Uterus (tissue), 3 donors: ENCODE measurements at regions not wholly inside any gene's neighbourhood (a gene's known extent, or its start where the extent isn't known, plus 50 kb on each side); places are given as distances from the start of the nearest gene placed in this dataset.
"Not testable (repeated sequence)": the region's sequence is repeated elsewhere in the genome, so short reads cannot be mapped to it uniquely, and the experiment has no call there.

Experiments
- DNase-seq, 2 donors: peaks; one replicate each; pipeline ENCODE4 v3.0.0-alpha.2; 2019 to 2020
- H3K27ac ChIP-seq, 2 donors: fragments of 200-600 bp; sonication (generic); 1 replicate in 1 of 2; 2 replicates in 1 of 2; pipeline ENCODE4 v1.5.1; 2016 to 2018
- H3K27me3 ChIP-seq, 2 donors: fragments of 200-600 bp; sonication (generic); one replicate each; pipeline ENCODE4 v1.5.1; 2018 to 2019; ENCODE audit warnings: control low read depth in 1 of 2
- H3K36me3 ChIP-seq, 2 donors: fragments of 200-600 bp; sonication (generic); one replicate each; pipeline ENCODE4 v1.5.1; 2019; ENCODE audit warnings: control low read depth in 1 of 2
- H3K4me1 ChIP-seq, 2 donors: fragments of 200-600 bp; sonication (generic); one replicate each; pipeline ENCODE4 v1.5.1; 2018 to 2019; ENCODE audit warnings: control low read depth in 1 of 2
- H3K4me3 ChIP-seq, 2 donors: fragments of 200-600 bp; sonication (generic); 1 replicate in 1 of 2; 2 replicates in 1 of 2; pipeline ENCODE4 v1.5.1; 2018 to 2019; ENCODE audit warnings: mild to moderate bottlenecking in 1 of 2
- H3K9me3 ChIP-seq, 2 donors: fragments of 200-600 bp; sonication (generic); one replicate each; pipeline ENCODE4 v1.5.1; 2019; ENCODE audit warnings: control low read depth in 1 of 2
- CTCF ChIP-seq, 4 experiments: fragments of 200-600 bp in 2 of 4; fragments of 450-650 bp in 2 of 4; sonication (generic) in 2 of 4; IDR thresholded peaks; one replicate each; pipeline ENCODE4 v1.5.1; 2016 to 2019; ENCODE audit warnings: antibody characterized with exemption in 4 of 4, mild to moderate bottlenecking in 2 of 4, moderate library complexity in 1 of 4
- POLR2A ChIP-seq, 2 donors: fragments of 450-650 bp; IDR thresholded peaks; one replicate each; pipeline ENCODE4 v1.6.1; 2016; ENCODE audit warnings: antibody characterized with exemption in 2 of 2, mild to moderate bottlenecking in 1 of 2, moderate library complexity in 1 of 2
- intact Hi-C: fragments of 100-400 bp; cut with DNase I; formaldehyde crosslinking; loops from one replicate; pipeline ENCODE4 v1.15.1; 2023; ENCODE audit warnings: low total_unique reads
- donor health status: DM: yes; HTN: yes; CAD: no.

- Histone ChIP-seq H3K36me3 (no peaks in the 10 kb centered on the region), H3K27me3 (no peaks in the 10 kb centered on the region), H3K4me1 (peaks cover 0 to 4% of the 10 kb centered on the region in 2 donors), H3K9me3 (no peaks in the 10 kb centered on the region), H3K4me3 (no peak overlapping the region), H3K27ac (no peak overlapping the region)
- TF ChIP-seq POLR2A (IDR thresholded peaks at IDR 0.05) (no peak), CTCF (IDR thresholded peaks at IDR 0.05) (no peak)
- DNase-seq, result no peak
- intact Hi-C loops, result no loop called here
Measured at GRCh38 chr6:21870076-21870730, 276.7 kb downstream of the SOX4 start.

DNA sequence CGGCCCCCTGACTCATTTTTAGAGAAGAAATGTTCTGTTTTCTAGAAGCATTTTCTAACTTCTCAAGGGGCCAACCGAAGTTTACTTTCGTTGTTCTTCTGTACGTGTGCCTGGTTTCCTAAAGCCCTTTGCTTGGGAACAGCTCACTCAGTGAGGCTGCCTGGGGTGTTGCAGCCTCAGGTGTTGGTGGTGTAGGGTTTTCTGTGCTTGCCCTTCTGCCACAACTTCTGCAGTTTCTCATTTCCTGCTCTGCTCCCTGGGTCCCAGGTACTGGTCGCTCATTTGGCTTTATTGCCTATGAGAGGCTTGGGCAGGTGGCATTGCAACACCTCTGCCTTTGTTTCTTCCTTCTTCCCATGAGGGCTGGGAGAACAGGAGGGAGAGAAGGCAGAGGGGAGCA is 278.3 kb downstream of the SOX4 start:
- Histone ChIP-seq H3K36me3 (no peaks in the 10 kb centered on the region), H3K4me3 (no peak overlapping the region), H3K9me3 (no peaks in the 10 kb centered on the region), H3K4me1 (peaks cover 0 to 9% of the 10 kb centered on the region in 2 donors), H3K27ac (no peak overlapping the region), H3K27me3 (no peaks in the 10 kb centered on the region)
- TF ChIP-seq CTCF (IDR thresholded peaks at IDR 0.05), result no peak
- no peak for DNase-seq
- intact Hi-C loops, result no loop called here

GRCh38 chr6:21872749-21873148 is 279.2 kb downstream of the SOX4 start:
- TF ChIP-seq POLR2A (IDR thresholded peaks at IDR 0.05), result no peak
- TF ChIP-seq CTCF (IDR thresholded peaks at IDR 0.05), result no peak
- Histone ChIP-seq H3K27me3 (no peaks in the 10 kb centered on the region), H3K4me3 (no peak overlapping the region), H3K36me3 (no peaks in the 10 kb centered on the region), H3K9me3 (no peaks in the 10 kb centered on the region), H3K27ac (no peak overlapping the region), H3K4me1 (peaks cover 0 to 9% of the 10 kb centered on the region in 2 donors)
- intact Hi-C loops, result no loop called here
- DNase-seq, result no peak

DNA sequence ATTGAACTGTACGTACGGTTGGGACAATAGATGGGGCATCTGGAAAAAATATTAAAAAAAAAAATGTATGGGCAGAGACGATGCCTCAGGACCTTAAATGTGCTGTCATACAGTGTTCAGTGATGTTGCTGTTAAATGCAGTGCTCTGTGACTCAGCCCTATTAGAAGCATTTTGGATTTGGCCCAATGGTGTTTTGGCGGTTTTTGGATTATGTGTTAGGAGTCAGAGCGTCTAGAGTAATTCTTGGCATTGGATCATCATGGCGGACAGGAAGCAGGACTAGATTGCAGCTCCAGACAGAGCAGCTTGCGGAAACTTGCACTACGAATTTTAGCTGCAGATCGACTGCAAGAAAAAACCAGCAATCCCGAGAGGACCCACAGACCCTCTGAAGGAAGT is 280.0 kb downstream of the SOX4 start:
- no peak overlapping the region for H3K27ac ChIP-seq
- DNase-seq, result peak; percentile 54 to 80
- no peaks in the 10 kb centered on the region for H3K27me3 ChIP-seq
- H3K36me3 ChIP-seq, result no peaks in the 10 kb centered on the region
- TF ChIP-seq POLR2A (IDR thresholded peaks at IDR 0.05) (no peak), CTCF (IDR thresholded peaks at IDR 0.05) (no peak)
- no peak overlapping the region for H3K4me3 ChIP-seq
- H3K9me3 ChIP-seq, result no peaks in the 10 kb centered on the region
- peaks cover 0 to 9% of the 10 kb centered on the region in 2 donors for H3K4me1 ChIP-seq
- intact Hi-C loops, result no loop called here

DNA sequence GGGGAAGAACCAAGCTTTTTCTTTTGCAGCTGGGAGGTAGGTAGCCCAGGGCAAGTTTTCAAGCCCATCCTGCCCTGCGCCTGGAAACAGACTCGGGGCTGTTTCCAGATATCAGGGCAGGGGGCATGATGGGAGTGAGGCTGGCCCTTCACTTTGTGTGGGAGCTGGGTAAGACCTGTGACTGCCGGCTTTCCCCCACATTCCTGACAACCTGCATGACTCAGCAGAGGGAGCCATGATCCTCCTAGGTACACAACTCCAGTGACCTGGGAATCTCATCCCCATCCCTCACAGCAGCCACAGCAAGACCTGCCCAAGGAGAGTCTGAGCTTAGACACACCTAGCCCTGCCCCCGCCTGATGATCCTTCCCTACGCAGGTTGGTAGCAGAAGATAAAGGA is 280.8 kb downstream of the SOX4 start:
- peaks cover 0 to 9% of the 10 kb centered on the region in 2 donors for H3K4me1 ChIP-seq
- no peaks in the 10 kb centered on the region for H3K36me3 ChIP-seq
- TF ChIP-seq POLR2A (IDR thresholded peaks at IDR 0.05), result no peak
- TF ChIP-seq CTCF (IDR thresholded peaks at IDR 0.05), result no peak
- H3K4me3 ChIP-seq, result no peak overlapping the region
- H3K27ac ChIP-seq, result no peak overlapping the region
- DNase-seq, result no peak
- intact Hi-C loops, result no loop called here
- no peaks in the 10 kb centered on the region for H3K27me3 ChIP-seq
- no peaks in the 10 kb centered on the region for H3K9me3 ChIP-seq

DNA sequence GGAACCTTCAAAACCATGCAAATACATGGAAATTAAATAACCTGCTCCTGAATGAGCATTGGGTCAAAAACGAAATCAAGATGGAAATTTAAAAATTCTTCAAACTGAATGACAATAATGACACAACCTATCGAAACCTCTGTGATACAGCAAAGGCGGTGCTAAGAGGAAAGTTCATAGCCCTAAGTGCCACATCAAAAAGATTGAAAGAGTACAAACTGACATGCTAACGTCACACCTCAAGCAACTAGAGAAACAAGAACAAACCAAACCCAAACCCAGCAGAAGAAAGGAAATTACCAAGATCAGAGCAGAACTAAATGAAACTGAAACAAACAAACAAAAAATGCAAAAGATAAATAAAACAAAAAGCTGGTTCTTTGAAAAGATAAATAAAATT is 283.5 kb downstream of the SOX4 start:
- H3K4me1 ChIP-seq, H3K27me3 ChIP-seq, H3K36me3 ChIP-seq, DNase-seq, H3K27ac ChIP-seq, intact Hi-C loops, H3K4me3 ChIP-seq, H3K9me3 ChIP-seq: not testable (repeated sequence)

GRCh38 chr6:21880249-21880648 is 286.7 kb downstream of the SOX4 start:
- H3K27me3 ChIP-seq, H3K27ac ChIP-seq, intact Hi-C loops, DNase-seq, H3K4me3 ChIP-seq, H3K9me3 ChIP-seq, H3K36me3 ChIP-seq: not testable (repeated sequence)
- H3K4me1 ChIP-seq, result peaks cover 4 to 11% of the 10 kb centered on the region in 2 donors
